SU-DHL-6 (cell line): ENCODE measurements at regions not wholly inside any gene's neighbourhood (a gene's known extent, or its start where the extent isn't known, plus 50 kb on each side); places are given as distances from the start of the nearest gene placed in this dataset.

Experiments
- H2AFZ ChIP-seq: fragments of 200-600 bp; sonication (generic); 2 replicates; pipeline ENCODE4 v1.6.1; 2014; ENCODE audit warnings: low read depth, mild to moderate bottlenecking, moderate library complexity, mixed read lengths, antibody characterized with exemption, low read length; ENCODE audit not compliant: severe bottlenecking
- H3F3A ChIP-seq: fragments of 200-600 bp; shearing (Covaris generic); 2 replicates; pipeline ENCODE4 v1.6.0; 2016; ENCODE audit warnings: antibody characterized with exemption, mild to moderate bottlenecking; ENCODE audit not compliant: insufficient read depth
- H3K27ac ChIP-seq: fragments of 200-600 bp; sonication (generic); 2 replicates; pipeline ENCODE4 v1.5.1; 2016; ENCODE audit warnings: low read depth, mild to moderate bottlenecking, low read length, moderate library complexity, mixed read lengths
- H3K27me3 ChIP-seq: fragments of 200-600 bp; sonication (generic), shearing (Covaris generic); 2 replicates; pipeline ENCODE4 v1.6.0; 2014; ENCODE audit warnings: mild to moderate bottlenecking, low read length
- H3K36me3 ChIP-seq: fragments of 200-600 bp; sonication (generic); 2 replicates; pipeline ENCODE4 v1.6.1; 2014; ENCODE audit warnings: mild to moderate bottlenecking, low read length, mixed read lengths
- H3K4me2 ChIP-seq: fragments of 300-600, 200-600 bp; shearing (Covaris generic), sonication (generic); 2 replicates; pipeline ENCODE4 v1.6.0; 2014; ENCODE audit warnings: low read length, low read depth, mild to moderate bottlenecking; ENCODE audit not compliant: poor library complexity, severe bottlenecking
- H3K4me3 ChIP-seq: fragments of 200-600 bp; sonication (generic); 2 replicates; pipeline ENCODE4 v1.5.1; 2014; ENCODE audit warnings: antibody characterized with exemption, low read length, mild to moderate bottlenecking, mixed read lengths; ENCODE audit not compliant: insufficient read depth, poor library complexity, severe bottlenecking
- H3K79me2 ChIP-seq: fragments of 200-600 bp; sonication (generic); 2 replicates; pipeline ENCODE4 v1.6.1; 2014; ENCODE audit warnings: mild to moderate bottlenecking, low read length, moderate library complexity; ENCODE audit not compliant: insufficient read depth
- H3K9ac ChIP-seq: fragments of 200-600 bp; sonication (generic); 2 replicates; pipeline ENCODE4 v1.7.0; 2014; ENCODE audit warnings: mild to moderate bottlenecking, low read length
- H3K9me2 ChIP-seq: fragments of 200-600 bp; sonication (generic); replicated peaks from 2 replicates; pipeline ENCODE4 v1.6.1; 2014; ENCODE audit warnings: low read length; ENCODE audit not compliant: insufficient read depth
- H3K9me3 ChIP-seq: fragments of 200-600 bp; sonication (generic); 2 replicates; pipeline ENCODE4 v1.6.1; 2014; ENCODE audit warnings: low read length, mixed read lengths; ENCODE audit not compliant: insufficient read depth
- H4K20me1 ChIP-seq: fragments of 200-600 bp; sonication (generic); 2 replicates; pipeline ENCODE4 v1.6.1; 2014; ENCODE audit warnings: low read depth, mild to moderate bottlenecking, antibody characterized with exemption, low read length, moderate library complexity, mixed read lengths
- EZH2phosphoT487 ChIP-seq: fragments of 200-600 bp; sonication (generic), shearing (Covaris generic); conservative IDR thresholded peaks from 2 replicates; pipeline ENCODE4 v1.6.1; 2018; ENCODE audit warnings: mild to moderate bottlenecking, antibody characterized with exemption, low read length, moderate library complexity, mixed read lengths
- TF ChIP-seq, protein P1 (sequence below): fragments of 200-600 bp; sonication (generic); IDR thresholded peaks from one replicate; pipeline ENCODE4 v1.5.1; 2017; ENCODE audit warnings: antibody characterized with exemption, mild to moderate bottlenecking, low read length, moderate library complexity; ENCODE audit not compliant: insufficient read depth, poor library complexity, severe bottlenecking

DNA sequence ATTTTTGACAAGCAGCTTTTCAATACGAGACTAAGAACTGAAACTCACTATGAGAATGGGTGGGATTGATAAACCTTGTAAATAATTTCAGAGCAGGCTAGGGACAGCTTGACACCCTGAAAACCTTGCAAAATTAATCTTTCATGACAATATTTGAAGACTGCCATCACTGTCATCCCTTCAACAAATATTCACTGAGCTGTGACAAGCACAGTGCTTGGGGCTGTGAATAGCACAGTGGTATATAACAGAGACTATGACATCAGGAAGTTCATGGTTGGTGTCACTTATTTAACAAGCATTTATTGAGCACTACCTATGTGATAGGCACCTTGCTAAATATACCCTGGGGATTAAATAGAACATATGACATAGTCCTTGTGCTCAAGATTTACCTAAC is 741.0 kb upstream of the RIOK2 start:
- Histone ChIP-seq H4K20me1 (no peaks in the 10 kb centered on the region), H3K4me2 (no peak overlapping the region), H3K9me2 (no peaks in the 10 kb centered on the region), H3K36me3 (no peaks in the 10 kb centered on the region), H2AFZ (no peak overlapping the region), H3K27ac (no peak overlapping the region), H3F3A (no peaks in the 10 kb centered on the region), H3K4me3 (no peak overlapping the region), H3K9me3 (no peaks in the 10 kb centered on the region), H3K79me2 (no peaks in the 10 kb centered on the region), H3K27me3 (no peaks in the 10 kb centered on the region), H3K9ac (no peak overlapping the region)
- TF ChIP-seq, protein P1, sequence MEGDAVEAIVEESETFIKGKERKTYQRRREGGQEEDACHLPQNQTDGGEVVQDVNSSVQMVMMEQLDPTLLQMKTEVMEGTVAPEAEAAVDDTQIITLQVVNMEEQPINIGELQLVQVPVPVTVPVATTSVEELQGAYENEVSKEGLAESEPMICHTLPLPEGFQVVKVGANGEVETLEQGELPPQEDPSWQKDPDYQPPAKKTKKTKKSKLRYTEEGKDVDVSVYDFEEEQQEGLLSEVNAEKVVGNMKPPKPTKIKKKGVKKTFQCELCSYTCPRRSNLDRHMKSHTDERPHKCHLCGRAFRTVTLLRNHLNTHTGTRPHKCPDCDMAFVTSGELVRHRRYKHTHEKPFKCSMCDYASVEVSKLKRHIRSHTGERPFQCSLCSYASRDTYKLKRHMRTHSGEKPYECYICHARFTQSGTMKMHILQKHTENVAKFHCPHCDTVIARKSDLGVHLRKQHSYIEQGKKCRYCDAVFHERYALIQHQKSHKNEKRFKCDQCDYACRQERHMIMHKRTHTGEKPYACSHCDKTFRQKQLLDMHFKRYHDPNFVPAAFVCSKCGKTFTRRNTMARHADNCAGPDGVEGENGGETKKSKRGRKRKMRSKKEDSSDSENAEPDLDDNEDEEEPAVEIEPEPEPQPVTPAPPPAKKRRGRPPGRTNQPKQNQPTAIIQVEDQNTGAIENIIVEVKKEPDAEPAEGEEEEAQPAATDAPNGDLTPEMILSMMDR: no peak
- no peak for TF ChIP-seq EZH2phosphoT487

DNA sequence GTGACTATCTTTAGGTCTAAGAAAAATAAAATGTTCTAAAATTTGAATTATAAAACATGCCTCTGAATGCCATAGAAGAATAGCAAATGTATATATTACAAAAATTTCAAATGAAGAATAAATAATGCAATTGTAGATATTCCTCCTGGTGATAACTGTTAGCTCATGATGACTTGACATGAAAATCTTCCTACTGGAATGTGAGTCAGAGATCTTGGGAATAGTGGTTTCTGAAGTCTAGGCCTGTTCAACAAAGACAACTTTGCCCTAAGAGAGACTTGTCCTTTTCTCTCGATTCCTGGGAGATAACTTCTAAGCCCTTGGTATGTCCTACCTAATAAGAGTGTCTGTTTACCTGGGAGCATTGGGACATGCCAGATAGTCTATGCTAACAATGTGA is 746.3 kb upstream of the RIOK2 start:
- Histone ChIP-seq H4K20me1 (no peaks in the 10 kb centered on the region), H2AFZ (no peak overlapping the region), H3K79me2 (no peaks in the 10 kb centered on the region), H3F3A (no peaks in the 10 kb centered on the region), H3K9ac (no peak overlapping the region), H3K4me2 (no peak overlapping the region), H3K27me3 (no peaks in the 10 kb centered on the region), H3K9me3 (no peaks in the 10 kb centered on the region), H3K27ac (no peak overlapping the region), H3K4me3 (no peak overlapping the region), H3K36me3 (no peaks in the 10 kb centered on the region), H3K9me2 (no peaks in the 10 kb centered on the region)
- TF ChIP-seq, protein P1: no peak
- TF ChIP-seq EZH2phosphoT487: no peak

DNA sequence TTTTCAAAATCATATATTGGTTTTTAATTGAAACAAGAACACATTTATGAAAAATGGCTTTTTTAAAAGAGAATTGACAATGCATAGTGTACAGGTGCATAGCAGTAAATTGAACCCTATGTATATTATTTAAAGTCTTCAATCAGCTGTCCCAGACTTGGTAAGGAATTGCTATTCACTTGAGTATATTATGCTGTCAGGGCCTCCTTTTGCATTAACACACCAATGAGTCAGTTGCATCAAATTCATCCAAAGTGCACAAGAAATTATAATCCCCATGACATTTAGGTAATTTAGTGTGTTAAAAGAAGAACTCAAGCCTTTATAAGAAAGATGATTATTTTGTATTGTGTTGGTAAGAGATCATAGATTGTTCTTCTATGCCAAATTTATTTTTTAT is 748.8 kb upstream of the RIOK2 start:
- no peak for TF ChIP-seq EZH2phosphoT487
- TF ChIP-seq, protein P1: no peak
- no peak overlapping the region for H3K27ac ChIP-seq
- no peaks in the 10 kb centered on the region for H3K9me2 ChIP-seq
- H3K4me2 ChIP-seq: no peak overlapping the region
- no peaks in the 10 kb centered on the region for H4K20me1 ChIP-seq
- H2AFZ ChIP-seq: no peak overlapping the region
- H3K9me3 ChIP-seq: no peaks in the 10 kb centered on the region
- H3K4me3 ChIP-seq: no peak overlapping the region
- no peaks in the 10 kb centered on the region for H3K36me3 ChIP-seq
- no peak overlapping the region for H3K9ac ChIP-seq
- no peaks in the 10 kb centered on the region for H3F3A ChIP-seq
- H3K27me3 ChIP-seq: no peaks in the 10 kb centered on the region
- H3K79me2 ChIP-seq: no peaks in the 10 kb centered on the region

DNA sequence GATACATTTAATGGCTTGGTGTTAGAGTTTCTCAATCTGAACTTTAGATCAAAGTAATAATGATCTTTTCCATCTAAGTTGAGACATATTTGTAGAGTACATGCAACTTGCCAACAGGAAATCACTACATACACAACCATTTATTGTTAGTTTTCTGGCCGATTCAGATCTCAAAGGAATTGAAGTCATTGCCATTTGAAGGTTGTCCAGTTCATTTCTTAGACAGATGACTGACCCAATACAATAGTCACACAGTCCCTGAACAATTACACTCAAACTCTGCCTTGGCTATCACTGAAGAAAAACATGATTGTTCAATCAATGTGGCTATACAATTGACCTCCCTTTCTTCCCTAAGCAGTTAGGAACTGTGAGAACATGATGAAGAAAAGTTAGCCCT is 753.2 kb upstream of the RIOK2 start:
- no peak overlapping the region for H2AFZ ChIP-seq
- H3K9me3 ChIP-seq: no peaks in the 10 kb centered on the region
- H3K27ac ChIP-seq: no peak overlapping the region
- H3K79me2 ChIP-seq: no peaks in the 10 kb centered on the region
- no peaks in the 10 kb centered on the region for H3K9me2 ChIP-seq
- H3K27me3 ChIP-seq: no peaks in the 10 kb centered on the region
- H3K9ac ChIP-seq: no peak overlapping the region
- no peak overlapping the region for H3K4me2 ChIP-seq
- H4K20me1 ChIP-seq: no peaks in the 10 kb centered on the region
- H3K4me3 ChIP-seq: no peak overlapping the region
- H3F3A ChIP-seq: no peaks in the 10 kb centered on the region
- no peak for TF ChIP-seq EZH2phosphoT487
- TF ChIP-seq, protein P1: no peak
- H3K36me3 ChIP-seq: no peaks in the 10 kb centered on the region
